Liver (tissue), 8 donors: ENCODE measurements at regions not wholly inside any gene's neighbourhood (a gene's known extent, or its start where the extent isn't known, plus 50 kb on each side); places are given as distances from the start of the nearest gene placed in this dataset.

Experiments
- DNase-seq: peaks from one replicate; pipeline ENCODE4 v3.0.0-alpha.2; 2017; ENCODE audit warnings: low spot score
- H3K27ac ChIP-seq, 2 donors: one replicate each; pipeline ENCODE4 v1.7.0; 2013; ENCODE audit warnings: inconsistent platforms in 2 of 2, low read length in 2 of 2, control low read depth in 1 of 2, low read depth in 1 of 2, mild to moderate bottlenecking in 1 of 2
- H3K27me3 ChIP-seq, 4 donors: one replicate each; pipeline versions ENCODE4 v1.6.1 to v1.7.0; 2013; ENCODE audit warnings: low read length in 3 of 4, inconsistent platforms in 1 of 4, mild to moderate bottlenecking in 1 of 4, moderate library complexity in 1 of 4; ENCODE audit not compliant: control insufficient read depth in 4 of 4, insufficient read depth in 4 of 4
- H3K36me3 ChIP-seq, 4 donors: one replicate each; pipeline versions ENCODE4 v1.6.1 to v1.7.0; 2013; ENCODE audit warnings: low read length in 3 of 4, mild to moderate bottlenecking in 3 of 4, low read depth in 1 of 4, moderate library complexity in 1 of 4; ENCODE audit not compliant: control insufficient read depth in 4 of 4, insufficient read depth in 3 of 4
- H3K4me1 ChIP-seq, 4 donors: one replicate each; pipeline versions ENCODE4 v1.6.1 to v1.7.0; 2013; ENCODE audit warnings: low read length in 3 of 4, mild to moderate bottlenecking in 3 of 4, moderate library complexity in 1 of 4; ENCODE audit not compliant: control insufficient read depth in 4 of 4, insufficient read depth in 4 of 4
- H3K4me3 ChIP-seq, 3 donors: one replicate each; pipeline versions ENCODE4 v1.6.1 to v1.7.0; 2013; ENCODE audit warnings: low read length in 3 of 3, control low read depth in 1 of 3, low read depth in 1 of 3, mild to moderate bottlenecking in 1 of 3
- H3K9ac ChIP-seq, 2 donors: one replicate each; pipeline ENCODE4 v1.7.0; 2013; ENCODE audit warnings: low read length in 2 of 2, mild to moderate bottlenecking in 2 of 2, moderate library complexity in 2 of 2, control low read depth in 1 of 2, low read depth in 1 of 2
- H3K9me3 ChIP-seq, 4 donors: one replicate each; pipeline versions ENCODE4 v1.6.1 to v1.7.0; 2013; ENCODE audit warnings: low read length in 3 of 4; ENCODE audit not compliant: control insufficient read depth in 4 of 4
- ATF3 ChIP-seq: IDR thresholded peaks from 2 replicates; pipeline ENCODE4 v1.6.1; 2016; ENCODE audit warnings: antibody characterized with exemption
- CTCF ChIP-seq: fragments of 150-350 bp; IDR thresholded peaks from 2 replicates; pipeline ENCODE4 v1.5.1; 2017; ENCODE audit warnings: improper control_type of control experiment, low read depth, low read length; ENCODE audit not compliant: missing input control
- EGR1 ChIP-seq, 2 donors: IDR thresholded peaks; 2 replicates each; pipeline ENCODE4 v1.6.1; 2016 to 2018; ENCODE audit warnings: antibody characterized with exemption in 2 of 2, low read depth in 2 of 2
- FOXA1 ChIP-seq: IDR thresholded peaks from 2 replicates; pipeline ENCODE4 v1.6.1; 2016; ENCODE audit warnings: antibody characterized with exemption
- FOXA2 ChIP-seq: IDR thresholded peaks from 2 replicates; pipeline ENCODE4 v1.6.1; 2016; ENCODE audit warnings: antibody characterized with exemption
- GABPA ChIP-seq, 2 donors: IDR thresholded peaks in 1 of 2; conservative IDR thresholded peaks in 1 of 2; 2 replicates each; pipeline ENCODE4 v1.6.1; 2016; ENCODE audit warnings: antibody characterized with exemption in 2 of 2, mild to moderate bottlenecking in 1 of 2, moderate library complexity in 1 of 2
- HNF4A ChIP-seq, 2 donors: conservative IDR thresholded peaks; 2 replicates each; pipeline ENCODE4 v1.6.1; 2016; ENCODE audit warnings: antibody characterized with exemption in 2 of 2, mild to moderate bottlenecking in 2 of 2
- HNF4G ChIP-seq: IDR thresholded peaks from 2 replicates; pipeline ENCODE4 v1.6.1; 2016; ENCODE audit warnings: antibody characterized with exemption
- JUND ChIP-seq, 2 donors: IDR thresholded peaks; 2 replicates each; pipeline ENCODE4 v1.6.1; 2016; ENCODE audit warnings: antibody characterized with exemption in 2 of 2
- MAX ChIP-seq: IDR thresholded peaks from 2 replicates; pipeline ENCODE4 v1.6.1; 2016; ENCODE audit warnings: antibody characterized with exemption
- NR2F2 ChIP-seq: IDR thresholded peaks from 2 replicates; pipeline ENCODE4 v1.6.1; 2016; ENCODE audit warnings: antibody characterized with exemption
- RAD21 ChIP-seq, 2 donors: IDR thresholded peaks; 2 replicates each; pipeline ENCODE4 v1.6.1; 2016; ENCODE audit warnings: antibody characterized with exemption in 2 of 2, mild to moderate bottlenecking in 2 of 2
- REST ChIP-seq: IDR thresholded peaks from 2 replicates; pipeline ENCODE4 v1.6.1; 2016; ENCODE audit warnings: antibody characterized with exemption, mild to moderate bottlenecking
- RXRA ChIP-seq, 2 donors: IDR thresholded peaks; 2 replicates each; pipeline ENCODE4 v1.6.1; 2017 to 2018; ENCODE audit warnings: antibody characterized with exemption in 2 of 2, mild to moderate bottlenecking in 1 of 2
- SP1 ChIP-seq: IDR thresholded peaks from 2 replicates; pipeline ENCODE4 v1.6.1; 2018; ENCODE audit warnings: antibody characterized with exemption, mild to moderate bottlenecking
- TAF1 ChIP-seq: conservative IDR thresholded peaks from 2 replicates; pipeline ENCODE4 v1.6.1; 2016; ENCODE audit warnings: antibody characterized with exemption, mild to moderate bottlenecking
- YY1 ChIP-seq: IDR thresholded peaks from 2 replicates; pipeline ENCODE4 v1.6.1; 2016; ENCODE audit warnings: antibody characterized with exemption, mild to moderate bottlenecking
- ZBTB33 ChIP-seq: IDR thresholded peaks from 2 replicates; pipeline ENCODE4 v1.6.1; 2016; ENCODE audit warnings: antibody characterized with exemption
- WGBS: extraction: QIAGEN DNeasy Blood & Tissue Kit; methylation state at CpG from one replicate; pipeline ENCODE4 v1.1.7; 2013; 5-methylcytosine and 5-hydroxymethylcytosine counted together
- donor health status: healthy.
- donor health status: healthy.
- donor health status: healthy.
- donor health status: healthy.
- donor health status: healthy.

- no peak for DNase-seq
- Histone ChIP-seq H3K4me3 (no peak overlapping the region), H3K36me3 (no peaks in the 10 kb centered on the region), H3K27me3 (peaks cover 0 to 2% (median 0%) of the 10 kb centered on the region in 4 donors), H3K9ac (no peak overlapping the region), H3K9me3 (no peaks in the 10 kb centered on the region), H3K4me1 (no peaks in the 10 kb centered on the region), H3K27ac (no peak overlapping the region)
- TF ChIP-seq JUND (IDR thresholded peaks at IDR 0.05) (no peak), HNF4G (no peak), RAD21 (IDR thresholded peaks at IDR 0.05) (no peak), NR2F2 (no peak), MAX (no peak), FOXA1 (no peak), HNF4A (conservative IDR thresholded peaks at IDR 0.05) (no peak), ATF3 (no peak), RXRA (IDR thresholded peaks at IDR 0.05) (no peak), CTCF (no peak), GABPA (IDR thresholded peaks at IDR 0.05 in 1 of 2, conservative IDR thresholded peaks at IDR 0.05 in 1 of 2) (no peak), ZBTB33 (no peak), TAF1 (no peak), YY1 (no peak), FOXA2 (no peak), EGR1 (IDR thresholded peaks at IDR 0.05; ENCODE audit: low read depth in 2 of 2) (no peak)
- 78% methylated on average over 3 of the region's 3 CpGs for WGBS
These were observed 963.9 kb upstream of the ZEB2 start for GRCh38 chr2:145483854-145484253.

GRCh38 chr2:145481334-145481922, 961.5 kb upstream of the ZEB2 start:
- no peak for DNase-seq
- no peak overlapping the region for H3K27ac ChIP-seq
- H3K36me3 ChIP-seq: no peaks in the 10 kb centered on the region
- H3K9me3 ChIP-seq: no peaks in the 10 kb centered on the region
- no peaks in the 10 kb centered on the region for H3K4me1 ChIP-seq
- no peak overlapping the region for H3K4me3 ChIP-seq
- no peaks in the 10 kb centered on the region for H3K27me3 ChIP-seq
- no peak overlapping the region for H3K9ac ChIP-seq
- TF ChIP-seq REST (no peak), GABPA (IDR thresholded peaks at IDR 0.05 in 1 of 2, conservative IDR thresholded peaks at IDR 0.05 in 1 of 2) (no peak), JUND (IDR thresholded peaks at IDR 0.05) (no peak), ATF3 (no peak), CTCF (no peak), HNF4A (conservative IDR thresholded peaks at IDR 0.05) (no peak), HNF4G (no peak), EGR1 (IDR thresholded peaks at IDR 0.05; ENCODE audit: low read depth in 2 of 2) (no peak), RXRA (IDR thresholded peaks at IDR 0.05) (no peak), SP1 (no peak), FOXA1 (no peak), ZBTB33 (no peak), FOXA2 (no peak), NR2F2 (no peak), YY1 (no peak), MAX (no peak), RAD21 (IDR thresholded peaks at IDR 0.05) (no peak)
